Activated CD4-positive, CD25-positive, alpha-beta regulatory T cell treated with anti-CD3 and anti-CD28 coated beads, Interleukin-2, amount 50 U/mL, for 72 hours (primary cell): ENCODE measurements at regions not wholly inside any gene's neighbourhood (a gene's known extent, or its start where the extent isn't known, plus 50 kb on each side); places are given as distances from the start of the nearest gene placed in this dataset.
A peak's percentile ranks its signal among the peaks of the same experiment; 100 is the strongest.
"Not testable (repeated sequence)": the region's sequence is repeated elsewhere in the genome, so short reads cannot be mapped to it uniquely, and the experiment has no call there.

Experiments
- DNase-seq: peaks from one replicate; pipeline ENCODE4 v3.0.0; 2021

DNA sequence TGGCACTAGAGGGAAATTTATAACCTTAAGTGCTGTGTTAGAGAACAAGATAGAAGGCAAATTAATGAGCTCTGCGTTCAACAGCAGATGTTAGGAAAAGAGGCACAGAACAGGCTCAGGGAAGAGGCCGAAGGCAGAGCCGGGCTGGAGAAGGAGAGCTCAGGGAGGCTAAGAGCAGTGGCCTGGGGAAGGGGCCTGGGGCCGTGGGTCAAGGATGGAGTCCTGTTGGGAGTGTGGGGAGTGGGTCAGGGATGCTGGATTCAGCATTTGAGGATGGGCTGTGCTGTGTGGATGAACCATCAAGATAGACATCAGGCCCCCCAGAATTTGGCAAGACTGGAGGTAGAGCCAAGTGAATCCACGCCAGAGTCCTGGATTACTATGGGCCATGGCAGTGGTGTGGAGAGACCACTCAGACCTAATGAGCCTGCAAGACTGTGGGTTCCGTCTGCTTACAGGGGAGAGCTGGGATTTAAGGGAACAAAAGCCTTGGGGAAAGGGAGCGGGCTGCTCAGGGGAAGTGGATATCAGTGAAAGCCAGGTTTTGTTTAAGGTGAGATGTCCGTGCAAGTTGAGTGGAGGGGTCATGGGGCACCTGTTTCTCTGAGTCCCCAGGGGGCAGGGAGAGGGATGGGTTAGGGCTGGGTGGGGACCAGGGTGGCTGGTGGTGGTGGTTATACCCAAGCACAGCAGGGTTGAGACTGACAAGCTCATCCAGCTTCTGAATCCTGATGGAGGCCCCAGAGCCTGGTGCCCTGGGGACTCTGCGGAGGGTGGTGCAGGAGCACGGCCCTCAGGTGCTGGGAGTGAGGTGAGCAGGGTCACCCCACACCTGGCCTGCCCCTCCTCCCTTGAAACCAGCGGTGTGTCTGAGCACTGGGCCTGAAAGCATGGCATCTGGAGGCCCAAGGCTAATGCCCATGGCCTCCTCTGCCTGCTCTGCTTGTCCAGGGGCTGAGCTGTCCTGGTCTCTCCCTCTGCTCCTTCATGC, 101.7 kb downstream of the BMS1 start:
- no peak for DNase-seq

DNA sequence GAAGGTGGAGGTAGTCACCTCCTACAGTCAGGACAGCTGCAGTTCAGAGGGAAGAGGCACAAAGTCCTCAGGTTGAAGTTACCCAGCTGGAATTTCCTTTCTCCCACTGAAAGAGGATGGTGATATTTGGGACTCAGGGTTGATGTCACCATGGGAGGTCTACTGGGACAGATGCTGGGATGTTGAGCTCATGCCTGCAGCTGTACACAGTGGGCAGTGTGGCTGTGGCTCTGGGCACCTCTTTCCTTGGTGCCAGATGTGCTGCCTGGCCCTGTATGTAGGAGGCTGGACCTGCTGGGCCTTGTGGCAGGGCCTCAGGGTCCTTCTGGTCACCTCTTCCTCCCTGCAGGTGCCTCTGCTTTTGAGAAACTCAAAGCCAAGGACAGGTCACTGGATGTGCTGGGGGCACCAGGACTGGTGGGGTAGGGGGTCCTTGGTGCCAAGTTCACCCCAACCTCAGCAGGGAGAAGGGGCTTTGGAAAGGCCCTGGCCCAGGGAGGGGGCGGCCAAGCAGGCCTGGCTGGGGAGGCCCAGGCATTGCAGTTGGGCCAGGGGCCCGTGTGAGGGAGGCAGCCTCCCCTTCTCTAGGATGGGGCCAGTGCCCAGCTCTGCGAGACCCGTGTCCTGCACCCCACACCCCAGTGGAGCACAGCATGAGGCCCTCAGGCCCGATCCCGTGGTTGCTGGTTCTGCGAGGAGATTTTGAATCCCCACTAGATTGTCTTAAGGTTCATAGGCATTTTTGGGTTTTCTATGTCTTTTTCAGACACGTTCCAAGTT, 103.1 kb downstream of the BMS1 start:
- no peak for DNase-seq

DNA sequence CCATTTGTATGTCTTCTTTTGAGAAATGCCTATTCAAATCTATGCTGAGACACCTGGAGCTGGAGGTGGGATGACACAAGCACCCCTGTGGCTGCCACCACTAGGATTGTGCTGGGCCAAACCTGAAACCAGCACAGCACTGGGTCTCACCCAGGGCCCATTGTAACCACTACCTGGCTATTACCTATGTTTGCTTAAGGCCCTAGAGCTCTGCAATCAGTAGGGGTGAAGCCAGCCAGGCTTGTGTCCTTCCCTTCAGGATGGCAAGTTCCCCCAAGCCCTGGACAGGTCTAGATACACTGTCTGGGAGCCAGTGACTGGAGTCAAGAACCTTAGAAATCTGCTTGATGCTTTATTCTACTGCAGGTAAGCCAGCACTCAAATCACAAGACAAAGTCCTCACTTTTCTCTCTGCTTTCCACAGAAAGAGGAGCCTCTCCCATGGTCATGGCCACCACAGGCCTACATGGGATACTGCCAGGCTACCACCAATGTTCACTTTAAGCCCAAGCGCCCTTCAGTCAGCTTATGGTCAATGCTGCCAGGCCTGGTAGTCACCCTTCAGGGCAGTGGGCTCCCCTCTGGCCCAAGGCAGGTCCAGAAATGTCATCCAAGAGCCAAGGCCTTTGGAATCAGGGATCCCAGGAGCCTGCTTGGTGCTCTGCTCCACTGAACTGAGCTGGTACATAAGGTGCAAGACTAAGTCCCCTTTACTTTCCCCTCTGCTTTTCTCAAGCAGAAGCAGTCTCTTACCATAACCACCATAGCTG, 105.3 kb downstream of the BMS1 start:
- DNase-seq, result no peak

DNA sequence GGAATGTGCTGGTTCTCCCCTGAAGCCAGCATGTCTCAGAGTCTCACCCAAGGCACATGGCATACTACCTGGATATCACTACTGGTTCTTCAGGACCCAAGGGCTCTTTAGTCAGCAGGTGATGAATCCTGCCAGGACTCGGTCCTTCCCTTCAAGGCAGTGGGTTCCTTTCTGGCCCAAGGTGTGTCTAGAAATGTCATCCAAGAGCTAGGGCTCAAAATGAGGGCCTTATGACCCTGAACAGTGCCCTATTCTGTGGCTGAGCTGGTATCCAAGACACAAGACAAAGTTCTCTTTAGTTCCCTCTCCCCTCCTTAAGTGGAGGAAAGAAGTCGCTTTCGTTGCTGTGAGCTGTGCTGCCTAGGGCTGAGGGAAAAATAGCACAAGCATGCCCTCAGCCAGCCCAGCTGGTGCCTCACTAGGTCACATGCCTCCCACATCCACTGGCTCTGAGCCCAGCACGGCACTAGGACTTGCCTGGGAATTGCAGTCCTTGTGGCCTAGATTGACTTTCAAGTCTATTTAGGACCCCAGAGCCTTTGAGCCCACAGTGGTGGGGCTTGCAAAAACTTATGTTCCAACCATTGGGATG, 106.0 kb downstream of the BMS1 start:
- no peak for DNase-seq

DNA sequence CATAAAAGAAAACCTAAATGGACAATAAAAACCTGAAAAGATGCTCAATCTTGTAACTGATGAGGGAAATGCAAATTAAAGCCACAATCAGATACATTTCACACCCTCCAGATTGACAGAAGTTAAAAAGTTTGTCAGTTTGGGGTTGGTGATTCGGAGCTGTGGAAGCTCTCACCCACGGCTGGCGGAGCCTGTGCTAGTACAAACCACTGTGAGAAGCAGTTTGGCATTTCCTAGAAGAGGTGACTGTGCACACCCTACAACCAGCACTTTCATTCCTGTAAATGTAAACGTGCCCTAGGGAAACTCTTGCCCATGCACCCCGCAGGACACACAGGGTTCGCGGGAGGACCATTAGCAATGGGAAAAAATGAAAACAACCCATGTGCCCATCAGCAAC, 114.1 kb downstream of the BMS1 start:
- no peak for DNase-seq

DNA sequence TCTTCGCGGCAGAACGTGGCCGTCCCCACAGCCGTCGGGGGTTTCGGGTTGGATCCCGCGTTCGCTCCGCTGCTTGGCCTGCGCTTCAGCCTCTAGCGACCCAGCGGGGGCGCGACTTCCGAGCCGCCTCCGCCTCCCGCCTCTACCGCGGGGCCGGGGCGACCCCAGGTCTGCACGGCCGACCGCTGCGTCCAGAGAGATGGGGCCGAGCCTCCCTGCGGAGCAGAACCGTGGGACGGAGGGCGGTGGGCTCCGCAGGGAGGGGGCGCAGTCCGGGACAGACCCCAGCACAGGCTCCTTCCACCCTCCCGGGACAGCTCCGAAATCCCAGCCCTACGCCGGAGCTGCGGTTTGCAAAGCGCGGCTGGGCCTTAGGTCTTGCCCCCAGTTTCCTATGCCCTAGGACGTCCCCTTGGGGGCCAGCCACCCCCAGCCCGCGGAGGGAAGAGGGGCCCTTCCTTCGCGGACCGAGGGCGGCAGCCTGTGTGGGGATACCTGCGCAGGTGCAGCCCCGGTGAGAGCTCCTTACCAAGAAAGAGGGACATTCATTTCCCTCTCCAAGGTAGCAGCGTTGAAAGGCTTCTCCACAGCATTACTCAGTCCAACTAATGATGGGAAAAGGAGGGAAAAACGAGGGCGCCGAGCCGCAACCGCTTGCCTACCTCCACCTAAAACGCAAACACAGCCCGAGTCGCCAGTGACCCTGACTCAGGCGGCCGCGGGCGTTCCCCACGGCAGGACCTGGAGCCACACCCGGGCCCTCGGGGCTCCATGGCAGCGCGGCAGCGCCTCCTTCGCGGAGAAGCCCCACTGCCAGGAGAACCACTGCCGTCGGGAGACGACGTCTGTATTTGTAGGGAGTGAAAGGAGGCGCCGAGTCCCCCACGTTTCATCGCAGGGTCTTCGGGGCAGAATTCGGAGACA, 115.7 kb downstream of the BMS1 start:
- no peak for DNase-seq

DNA sequence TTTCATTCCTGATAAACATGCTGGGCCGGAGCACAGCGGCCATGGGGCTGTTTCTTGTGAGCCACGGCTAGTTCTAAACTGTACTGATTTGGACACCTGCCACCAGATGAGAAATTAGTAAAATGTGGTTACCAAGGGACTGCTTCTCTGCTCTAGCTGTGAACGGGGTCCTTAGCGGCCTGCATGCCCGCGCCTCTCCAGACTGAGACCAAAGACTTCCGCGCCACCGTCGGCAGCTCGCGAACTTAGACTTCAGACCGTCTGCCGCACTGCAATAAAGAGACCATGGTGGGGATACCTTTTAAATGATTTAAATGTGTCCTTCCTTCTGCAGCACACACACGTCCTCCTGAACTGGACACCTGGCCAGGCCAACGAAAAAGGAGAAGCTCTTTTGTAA, 116.4 kb downstream of the BMS1 start:
- no peak for DNase-seq

DNA sequence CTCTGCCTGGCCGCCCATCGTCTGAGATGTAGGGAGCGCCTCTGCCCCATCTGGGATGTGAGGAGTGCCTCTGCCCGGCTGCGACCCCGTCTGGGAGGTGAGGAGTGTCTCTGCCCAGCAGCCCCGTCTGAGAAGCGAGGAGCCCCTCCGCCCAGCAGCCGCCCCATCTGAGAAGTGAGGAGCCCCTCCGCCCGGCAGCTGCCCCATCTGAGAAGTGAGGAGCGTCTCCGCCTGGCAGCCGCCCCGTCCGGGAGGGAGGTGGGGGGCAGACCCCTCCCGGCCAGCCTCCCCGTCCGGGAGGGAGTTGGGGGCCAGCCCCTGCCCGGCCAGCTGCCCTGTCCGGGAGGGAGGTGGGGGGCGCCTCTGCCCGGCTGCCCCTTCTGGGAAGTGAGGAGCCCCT, 117.8 kb downstream of the BMS1 start:
- DNase-seq, result not testable (repeated sequence)

DNA sequence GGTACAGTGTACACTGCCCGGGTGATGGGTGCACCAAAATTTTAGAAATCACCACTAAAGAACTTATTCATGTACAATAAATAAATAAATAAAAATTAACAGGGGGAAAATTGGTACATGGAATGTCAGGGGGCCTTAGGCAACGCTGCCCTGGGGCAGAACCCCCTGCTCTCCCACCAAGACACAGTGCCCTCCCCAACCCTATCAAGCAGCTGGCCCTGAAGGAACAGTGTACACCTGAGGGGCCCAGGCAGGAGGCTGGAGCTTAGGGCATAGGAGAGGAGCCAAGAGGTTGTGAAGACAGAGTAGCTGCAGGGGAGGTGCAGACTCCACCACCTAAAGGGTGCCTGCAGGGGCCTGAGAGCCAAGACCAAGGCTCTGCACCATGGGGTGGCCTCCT, 128.8 kb downstream of the BMS1 start:
- no peak for DNase-seq

DNA sequence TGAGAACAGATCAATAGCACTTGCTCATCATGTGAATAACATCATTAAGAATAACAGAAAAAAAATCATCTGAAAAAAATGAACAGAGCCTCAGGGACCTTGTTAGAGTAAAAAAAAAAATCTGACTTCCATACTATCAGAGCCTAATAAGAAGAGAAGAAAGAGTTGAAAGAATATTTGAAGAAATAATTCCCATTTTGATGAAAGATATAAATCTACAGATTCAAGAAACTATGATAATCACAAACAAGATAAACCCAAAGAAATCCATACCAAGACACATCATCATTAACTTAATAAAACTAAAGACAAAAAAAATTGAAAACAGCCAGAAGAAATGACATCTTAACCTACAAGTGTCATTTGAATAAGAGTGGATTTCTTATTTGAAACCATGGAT, 134.4 kb downstream of the BMS1 start:
- no peak for DNase-seq

DNA sequence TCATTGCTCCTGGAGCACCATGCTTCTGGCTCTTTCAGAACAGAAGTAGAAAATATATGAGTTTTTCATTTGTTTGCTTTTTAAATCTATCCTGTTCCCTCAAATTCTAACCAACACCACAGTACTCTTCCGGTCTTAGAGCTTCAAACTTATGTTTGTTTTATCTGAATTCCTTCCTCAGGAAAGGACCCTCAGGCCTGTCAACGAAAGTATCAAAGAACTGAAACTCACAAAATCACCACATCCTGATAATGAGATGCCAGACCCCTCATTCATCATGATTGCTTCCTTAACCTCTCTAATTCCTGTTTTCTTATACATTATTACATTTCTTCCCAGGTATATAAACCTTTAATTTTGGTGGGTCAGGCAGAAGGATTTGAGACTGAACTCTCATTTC, 135.2 kb downstream of the BMS1 start:
- DNase-seq, result no peak

DNA sequence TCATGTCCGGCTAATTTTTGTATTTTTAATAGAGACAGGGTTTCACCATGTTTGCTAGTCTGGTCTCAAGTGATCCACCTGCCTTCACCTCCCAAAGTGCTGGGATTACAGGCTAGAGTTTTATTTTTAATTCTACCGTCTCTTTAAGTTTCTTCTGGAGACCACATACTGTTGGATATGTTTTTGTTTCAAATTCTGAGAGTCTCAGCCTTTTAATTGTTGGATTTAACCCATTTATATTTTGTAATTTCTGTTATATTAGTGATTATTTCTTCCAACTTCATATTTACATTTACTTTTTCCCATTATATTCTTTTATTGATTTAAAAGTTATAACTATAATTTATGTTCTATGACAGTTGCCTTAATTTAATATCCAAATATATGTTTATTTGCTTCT, 139.4 kb downstream of the BMS1 start:
- DNase-seq, result no peak

DNA sequence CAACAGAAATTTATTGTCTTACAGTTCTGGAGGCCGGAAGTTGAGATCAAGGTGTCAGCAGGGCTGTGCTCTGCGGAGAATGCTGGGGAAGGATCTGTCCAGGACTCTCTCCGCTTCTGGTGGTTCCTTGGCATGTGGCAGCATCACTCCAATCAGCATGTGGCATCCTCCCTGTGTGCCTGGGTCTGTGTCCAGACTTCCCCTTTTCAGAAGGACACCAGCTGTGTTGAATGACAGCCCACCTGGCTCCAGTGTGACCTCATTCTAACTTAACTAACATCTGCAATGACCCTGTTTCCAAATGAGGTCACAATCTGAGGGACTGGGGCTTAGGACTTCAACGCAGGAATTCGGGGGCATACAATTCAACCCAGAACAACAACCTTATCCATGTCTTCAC, 141.9 kb downstream of the BMS1 start:
- no peak for DNase-seq

DNA sequence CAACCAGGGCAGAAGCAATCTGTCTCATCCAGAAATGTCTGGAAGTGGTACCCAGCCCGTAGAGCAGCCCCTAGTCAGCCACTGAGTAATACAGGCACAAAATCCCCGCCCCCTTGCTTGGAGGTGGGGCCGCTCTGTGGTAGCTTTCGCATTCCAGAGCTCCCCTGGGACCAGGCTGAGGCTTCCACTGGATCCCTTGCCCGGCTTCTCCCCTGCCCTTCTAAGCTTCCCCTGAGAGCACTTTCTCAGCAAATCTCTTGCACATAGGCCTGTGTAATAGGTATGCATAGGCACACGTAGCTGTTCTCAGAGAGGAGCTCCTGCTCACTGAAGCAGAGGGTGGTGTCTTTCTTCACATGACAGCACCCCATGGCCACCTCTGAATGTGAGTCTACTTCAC, 144.2 kb downstream of the BMS1 start:
- DNase-seq, result no peak

DNA sequence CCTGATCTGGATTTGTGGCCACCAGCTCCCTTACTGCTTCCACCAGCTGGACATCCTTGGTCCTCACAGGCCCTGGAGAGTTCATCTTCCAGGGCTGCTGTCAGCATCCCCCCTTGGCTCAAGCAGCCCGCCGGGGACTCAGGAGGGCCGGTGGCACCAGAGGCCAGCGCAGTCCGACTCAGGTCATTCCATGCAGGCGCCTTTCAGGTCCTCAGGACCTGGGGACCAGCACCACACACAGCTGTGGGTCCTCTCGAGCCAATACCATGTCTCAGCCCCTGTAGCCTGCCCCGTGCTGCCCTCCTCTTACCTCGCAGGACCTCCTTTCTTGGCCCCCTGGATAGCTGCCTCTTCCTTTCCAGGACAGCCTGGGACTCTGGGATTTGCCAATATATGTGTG, 145.5 kb downstream of the BMS1 start:
- no peak for DNase-seq

DNA sequence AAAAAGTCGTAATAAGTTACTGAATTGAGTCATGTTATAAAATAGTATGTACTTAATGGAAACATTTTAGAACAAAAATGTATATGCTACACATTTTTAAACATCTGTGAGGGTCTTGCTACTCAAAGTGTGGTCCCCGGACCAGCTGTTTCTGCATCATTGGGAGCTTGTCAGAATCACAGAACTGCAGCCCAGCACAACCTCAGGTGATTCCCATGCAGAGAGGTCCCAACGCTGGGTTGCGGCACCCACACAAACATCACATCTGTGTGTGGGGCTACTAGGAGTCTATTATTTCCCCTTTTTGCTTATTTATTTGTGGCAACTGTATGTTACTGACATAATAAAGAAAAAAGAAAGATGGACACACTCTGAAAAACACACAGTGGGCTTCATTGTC, 146.6 kb downstream of the BMS1 start:
- no peak for DNase-seq

DNA sequence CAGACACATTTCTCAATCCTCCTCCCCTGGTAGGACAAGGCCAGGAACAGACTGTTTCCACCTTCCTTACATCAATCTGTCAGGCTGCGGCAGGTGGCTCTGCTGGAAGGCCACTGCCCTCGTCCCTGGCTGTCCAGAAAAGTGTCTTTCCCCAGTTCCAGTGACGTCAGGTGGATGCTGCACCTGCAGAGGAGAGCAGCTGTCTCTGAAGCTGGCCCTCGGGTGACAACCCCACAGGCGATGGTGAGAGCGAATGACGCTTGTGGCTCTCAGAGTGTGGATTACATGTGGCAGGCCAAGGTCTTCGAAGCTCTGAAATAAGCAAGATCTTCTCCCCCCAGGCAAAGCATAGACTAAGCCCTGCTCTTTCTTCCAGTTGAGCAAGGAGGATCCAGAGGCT, 146.9 kb upstream of the RET start:
- DNase-seq, result no peak

DNA sequence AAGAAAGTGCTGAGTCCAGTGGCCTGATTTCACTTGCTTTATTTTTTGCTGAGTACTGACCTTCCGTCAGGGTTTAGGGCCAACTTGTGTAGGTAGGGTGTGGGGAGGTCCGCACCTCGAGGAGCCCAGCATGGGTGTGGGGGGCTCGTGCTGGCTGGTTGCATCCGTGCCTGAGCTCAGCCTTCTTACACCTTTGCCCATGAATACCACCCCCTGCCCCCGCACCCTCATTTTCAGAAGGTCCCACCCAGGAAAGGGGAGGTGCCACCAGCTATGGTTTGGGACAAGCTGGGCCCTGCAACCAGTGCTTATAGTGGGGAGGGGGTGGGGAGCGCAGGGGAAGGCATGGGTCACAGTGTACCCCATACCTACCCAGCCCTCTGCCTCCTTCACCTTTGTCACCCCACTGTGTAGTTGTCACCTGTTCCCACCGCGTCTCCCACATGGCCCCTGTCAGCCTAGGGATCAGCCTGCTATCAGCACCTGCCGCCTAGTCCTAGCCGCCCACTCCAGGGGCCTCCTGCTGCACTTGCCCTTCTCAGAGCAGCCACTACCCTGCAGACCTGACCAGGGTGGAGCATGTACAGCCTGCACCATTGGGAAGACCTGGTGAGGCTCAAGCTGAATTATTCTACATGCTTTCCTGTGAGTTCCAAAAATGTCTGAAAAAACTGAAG, 146.2 kb upstream of the RET start:
- no peak for DNase-seq

DNA sequence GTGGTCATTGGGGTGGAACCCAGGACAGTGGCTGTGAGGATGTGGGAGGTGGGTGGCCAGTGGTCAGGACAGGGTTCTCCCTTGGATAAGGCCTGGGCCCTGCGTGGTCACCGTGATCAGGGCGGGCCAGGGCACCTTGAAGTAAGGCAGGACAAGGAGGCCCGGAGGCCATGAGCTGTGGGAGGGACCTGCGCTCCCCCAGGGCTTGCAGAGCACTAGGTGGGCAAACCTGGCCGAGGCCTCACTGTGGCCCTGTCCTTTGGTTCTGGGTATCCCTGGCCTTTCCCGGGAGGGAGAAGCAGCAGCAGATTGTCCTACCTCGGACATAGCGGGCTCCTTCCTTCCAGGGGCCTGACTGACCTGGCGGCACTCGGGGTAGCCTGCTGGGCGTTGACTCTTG, 144.8 kb upstream of the RET start:
- DNase-seq, result no peak

DNA sequence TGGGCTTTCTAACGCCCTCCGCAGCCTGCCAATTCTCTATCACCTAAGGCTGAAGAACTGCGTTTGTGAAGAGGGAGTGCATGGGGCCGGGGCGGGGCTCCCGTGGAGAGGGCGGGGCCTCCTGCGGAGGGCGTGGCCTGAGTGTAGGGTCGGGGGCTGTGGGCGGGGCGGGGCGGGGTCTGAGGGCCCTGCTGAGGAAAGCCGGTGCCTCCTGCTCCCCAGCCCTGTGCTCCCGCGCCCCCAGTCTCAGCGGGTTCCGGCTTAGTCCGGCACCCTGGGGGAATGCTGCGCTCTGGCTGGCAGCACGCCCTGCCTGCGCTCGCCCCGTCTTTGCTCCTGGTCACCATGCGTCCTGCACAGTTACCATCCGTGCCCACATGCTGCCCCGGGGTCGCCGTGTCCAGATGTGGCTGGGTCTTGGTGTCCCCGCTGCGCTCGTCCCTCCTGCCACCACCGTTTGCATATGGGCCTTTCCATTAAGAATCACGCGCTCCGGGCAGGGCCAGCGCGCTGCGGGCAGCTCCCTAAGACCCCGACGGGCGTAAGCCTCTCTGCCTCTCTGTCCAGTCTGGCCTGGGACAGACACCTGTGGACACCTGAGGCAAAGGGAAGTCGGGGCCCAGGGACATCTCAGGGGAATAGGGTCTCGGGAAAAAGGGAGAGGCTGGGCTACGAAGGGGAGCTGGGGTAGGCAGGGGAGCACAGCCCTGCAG, 144.0 kb upstream of the RET start:
- peak; percentile 60 for DNase-seq
